ENCODE measurements at regions not wholly inside any gene's neighbourhood (a gene's known extent, or its start where the extent isn't known, plus 50 kb on each side); places are given as distances from the start of the nearest gene placed in this dataset.

GRCh38 chr6:15065261-15065989 lies 180.4 kb upstream of the JARID2 start:
- Mint-ChIP-seq H3K36me3 (ENCODE audit: insufficient read depth in 2 of 2) (no peaks in the 10 kb centered on the region), H3K4me3 (no peak overlapping the region), H3K9me3 (peaks cover 0 to 3% of the 10 kb centered on the region in 2 donors), H3K27ac (no peak overlapping the region), H3K4me1 (ENCODE audit: low read depth) (peaks cover 13% of the 10 kb centered on the region), H3K27me3 (ENCODE audit: low read depth) (no peaks in the 10 kb centered on the region)
- DNase-seq (no peak), ATAC-seq (replicated peaks in 1 of 2) (no peak)

- H3K27me3 Mint-ChIP-seq (ENCODE audit: low read depth), result no peaks in the 10 kb centered on the region
- no peaks in the 10 kb centered on the region for H3K36me3 Mint-ChIP-seq (ENCODE audit: insufficient read depth in 2 of 2)
- DNase-seq (no peak), ATAC-seq (replicated peaks in 1 of 2) (no peak)
- no peak overlapping the region for H3K27ac Mint-ChIP-seq
- no peak overlapping the region for H3K4me3 Mint-ChIP-seq
- H3K4me1 Mint-ChIP-seq (ENCODE audit: low read depth), result peaks cover 8% of the 10 kb centered on the region
- peaks cover 0 to 4% of the 10 kb centered on the region in 2 donors for H3K9me3 Mint-ChIP-seq
Measured at GRCh38 chr6:15066089-15066758, 179.6 kb upstream of the JARID2 start.

- H3K4me3 Mint-ChIP-seq, result no peak overlapping the region
- DNase-seq (peak; percentile 31 to 36), ATAC-seq (replicated peaks in 1 of 2) (peak; percentile 93 to 95)
- H3K36me3 Mint-ChIP-seq (ENCODE audit: insufficient read depth in 2 of 2), result no peaks in the 10 kb centered on the region
- H3K9me3 Mint-ChIP-seq, result peaks cover 0 to 4% of the 10 kb centered on the region in 2 donors
- H3K27me3 Mint-ChIP-seq (ENCODE audit: low read depth), result no peaks in the 10 kb centered on the region
- peaks cover 25% of the 10 kb centered on the region for H3K4me1 Mint-ChIP-seq (ENCODE audit: low read depth)
- H3K27ac Mint-ChIP-seq, result no peak overlapping the region
Measured at GRCh38 chr6:15073344-15073789, 172.5 kb upstream of the JARID2 start.

GRCh38 chr6:15073883-15074465 lies 171.9 kb upstream of the JARID2 start:
- H3K27ac Mint-ChIP-seq, result no peak overlapping the region
- H3K9me3 Mint-ChIP-seq, result peaks cover 0 to 4% of the 10 kb centered on the region in 2 donors
- no peak overlapping the region for H3K4me3 Mint-ChIP-seq
- no peak for DNase-seq
- ATAC-seq (replicated peaks in 1 of 2), result no peak
- no peaks in the 10 kb centered on the region for H3K27me3 Mint-ChIP-seq (ENCODE audit: low read depth)
- H3K4me1 Mint-ChIP-seq (ENCODE audit: low read depth), result peaks cover 25% of the 10 kb centered on the region
- no peaks in the 10 kb centered on the region for H3K36me3 Mint-ChIP-seq (ENCODE audit: insufficient read depth in 2 of 2)

- H3K36me3 Mint-ChIP-seq (ENCODE audit: insufficient read depth in 2 of 2), result no peaks in the 10 kb centered on the region
- no peaks in the 10 kb centered on the region for H3K27me3 Mint-ChIP-seq (ENCODE audit: low read depth)
- no peak for DNase-seq
- no peak for ATAC-seq (replicated peaks in 1 of 2)
- H3K9me3 Mint-ChIP-seq, result peaks cover 0 to 4% of the 10 kb centered on the region in 2 donors
- no peak overlapping the region for H3K27ac Mint-ChIP-seq
- no peak overlapping the region for H3K4me3 Mint-ChIP-seq
- peaks cover 25% of the 10 kb centered on the region for H3K4me1 Mint-ChIP-seq (ENCODE audit: low read depth)
Measured at GRCh38 chr6:15074806-15075205, 171.1 kb upstream of the JARID2 start.

GRCh38 chr6:15076565-15076964 lies 169.3 kb upstream of the JARID2 start:
- H3K27ac Mint-ChIP-seq, result no peak overlapping the region
- no peak for ATAC-seq (replicated peaks in 1 of 2)
- no peaks in the 10 kb centered on the region for H3K36me3 Mint-ChIP-seq (ENCODE audit: insufficient read depth in 2 of 2)
- no peak overlapping the region for H3K4me3 Mint-ChIP-seq
- DNase-seq, result no peak
- no peaks in the 10 kb centered on the region for H3K27me3 Mint-ChIP-seq (ENCODE audit: low read depth)
- no peaks in the 10 kb centered on the region for H3K9me3 Mint-ChIP-seq
- peaks cover 25% of the 10 kb centered on the region for H3K4me1 Mint-ChIP-seq (ENCODE audit: low read depth)

- H3K9me3 Mint-ChIP-seq, result no peaks in the 10 kb centered on the region
- H3K4me3 Mint-ChIP-seq, result peak overlapping the region in 1 of 2 donors; percentile 8
- DNase-seq (no peak), ATAC-seq (replicated peaks in 1 of 2) (no peak)
- no peaks in the 10 kb centered on the region for H3K36me3 Mint-ChIP-seq (ENCODE audit: insufficient read depth in 2 of 2)
- H3K27ac Mint-ChIP-seq, result no peak overlapping the region
- peaks cover 25% of the 10 kb centered on the region for H3K4me1 Mint-ChIP-seq (ENCODE audit: low read depth)
- H3K27me3 Mint-ChIP-seq (ENCODE audit: low read depth), result no peaks in the 10 kb centered on the region
Measured at GRCh38 chr6:15077006-15077405, 168.9 kb upstream of the JARID2 start.

GRCh38 chr6:15077961-15078360 lies 167.9 kb upstream of the JARID2 start:
- no peak overlapping the region for H3K27ac Mint-ChIP-seq
- H3K27me3 Mint-ChIP-seq (ENCODE audit: low read depth), result no peaks in the 10 kb centered on the region
- H3K4me3 Mint-ChIP-seq, result no peak overlapping the region
- no peaks in the 10 kb centered on the region for H3K9me3 Mint-ChIP-seq
- no peaks in the 10 kb centered on the region for H3K36me3 Mint-ChIP-seq (ENCODE audit: insufficient read depth in 2 of 2)
- peaks cover 20% of the 10 kb centered on the region for H3K4me1 Mint-ChIP-seq (ENCODE audit: low read depth)
- ATAC-seq (replicated peaks in 1 of 2) (no peak), DNase-seq (no peak)

- no peak for ATAC-seq (replicated peaks in 1 of 2)
- Mint-ChIP-seq H3K4me1 (ENCODE audit: low read depth) (peaks cover 11% of the 10 kb centered on the region), H3K27me3 (ENCODE audit: low read depth) (no peaks in the 10 kb centered on the region), H3K9me3 (no peaks in the 10 kb centered on the region), H3K27ac (no peak overlapping the region), H3K36me3 (ENCODE audit: insufficient read depth in 2 of 2) (no peaks in the 10 kb centered on the region), H3K4me3 (no peak overlapping the region)
- DNase-seq, result no peak
Measured at GRCh38 chr6:15079288-15079817, 166.5 kb upstream of the JARID2 start.

GRCh38 chr6:15080895-15081294 lies 165.0 kb upstream of the JARID2 start:
- no peaks in the 10 kb centered on the region for H3K36me3 Mint-ChIP-seq (ENCODE audit: insufficient read depth in 2 of 2)
- H3K9me3 Mint-ChIP-seq, result no peaks in the 10 kb centered on the region
- no peaks in the 10 kb centered on the region for H3K27me3 Mint-ChIP-seq (ENCODE audit: low read depth)
- ATAC-seq (replicated peaks in 1 of 2), result no peak
- no peak for DNase-seq
- peaks cover 11% of the 10 kb centered on the region for H3K4me1 Mint-ChIP-seq (ENCODE audit: low read depth)
- H3K4me3 Mint-ChIP-seq, result no peak overlapping the region
- no peak overlapping the region for H3K27ac Mint-ChIP-seq

GRCh38 chr6:15081447-15081846 lies 164.4 kb upstream of the JARID2 start:
- Mint-ChIP-seq H3K9me3 (no peaks in the 10 kb centered on the region), H3K27ac (no peak overlapping the region), H3K27me3 (ENCODE audit: low read depth) (no peaks in the 10 kb centered on the region), H3K4me1 (ENCODE audit: low read depth) (peaks cover 11% of the 10 kb centered on the region), H3K36me3 (ENCODE audit: insufficient read depth in 2 of 2) (no peaks in the 10 kb centered on the region), H3K4me3 (no peak overlapping the region)
- DNase-seq (no peak), ATAC-seq (replicated peaks in 1 of 2) (no peak)

- no peaks in the 10 kb centered on the region for H3K9me3 Mint-ChIP-seq
- no peak overlapping the region for H3K27ac Mint-ChIP-seq
- H3K4me1 Mint-ChIP-seq (ENCODE audit: low read depth), result peaks cover 2% of the 10 kb centered on the region
- no peak overlapping the region for H3K4me3 Mint-ChIP-seq
- H3K36me3 Mint-ChIP-seq (ENCODE audit: insufficient read depth in 2 of 2), result no peaks in the 10 kb centered on the region
- DNase-seq (no peak), ATAC-seq (replicated peaks in 1 of 2) (no peak)
- H3K27me3 Mint-ChIP-seq (ENCODE audit: low read depth), result no peaks in the 10 kb centered on the region
Measured at GRCh38 chr6:15082708-15083107, 163.2 kb upstream of the JARID2 start.

GRCh38 chr6:15086348-15087158 lies 159.3 kb upstream of the JARID2 start:
- H3K36me3 Mint-ChIP-seq (ENCODE audit: insufficient read depth in 2 of 2), result no peaks in the 10 kb centered on the region
- H3K27ac Mint-ChIP-seq, result no peak overlapping the region
- H3K4me3 Mint-ChIP-seq, result no peak overlapping the region
- no peaks in the 10 kb centered on the region for H3K27me3 Mint-ChIP-seq (ENCODE audit: low read depth)
- DNase-seq, result no peak
- no peaks in the 10 kb centered on the region for H3K9me3 Mint-ChIP-seq
- no peaks in the 10 kb centered on the region for H3K4me1 Mint-ChIP-seq (ENCODE audit: low read depth)
- no peak for ATAC-seq (replicated peaks in 1 of 2)

All from activated T-cell treated with anti-CD3 and anti-CD28 coated beads, Interleukin-2, amount 50 U/mL, for 72 hours (primary cell).